Inferior parietal cortex (tissue), 1 donor: ENCODE measurements at regions not wholly inside any gene's neighbourhood (a gene's known extent, or its start where the extent isn't known, plus 50 kb on each side); places are given as distances from the start of the nearest gene placed in this dataset.
"Not testable (repeated sequence)": the region's sequence is repeated elsewhere in the genome, so short reads cannot be mapped to it uniquely, and the experiment has no call there.

Experiments used
- DNase-seq: peaks from one replicate; pipeline ENCODE4 v3.0.0-alpha.2; 2016; ENCODE audit errors: extremely low spot score

GRCh38 chr22:23500508-23501260 lies 79.4 kb downstream of the IGLL1 start:
- no peak for DNase-seq

DNA sequence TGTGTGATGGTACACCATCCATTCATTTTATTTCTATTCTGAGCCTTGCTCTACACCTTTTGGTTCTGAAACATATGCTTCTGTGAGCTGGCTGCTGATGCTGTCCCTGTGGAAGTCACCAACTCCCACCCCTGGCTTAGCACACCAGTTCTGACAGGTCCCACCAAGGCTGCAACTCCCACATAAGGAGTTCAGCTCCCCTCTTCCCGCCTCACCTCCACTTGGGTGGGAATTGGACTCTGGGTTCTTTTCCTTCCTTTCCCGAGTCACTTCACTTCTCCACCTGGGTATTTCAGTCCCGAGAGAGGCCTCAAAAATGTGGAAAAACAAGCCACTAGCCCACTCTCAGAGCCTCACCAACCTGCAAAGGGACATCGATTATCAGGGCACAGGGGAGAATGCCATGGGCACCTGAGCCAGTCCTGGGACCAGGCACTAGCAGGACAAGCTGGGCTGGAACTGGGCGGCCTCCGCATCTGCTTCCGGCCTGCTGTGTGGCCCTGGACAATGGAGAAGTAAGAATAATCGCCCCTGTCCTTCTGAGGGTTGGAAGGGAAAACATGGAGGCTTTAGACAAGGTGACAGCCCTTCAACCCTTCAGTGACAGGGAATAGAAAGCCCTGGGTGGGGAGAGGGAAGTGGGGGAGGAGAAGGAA lies 80.1 kb downstream of the IGLL1 start:
- no peak for DNase-seq

- DNase-seq, result no peak
Observed at GRCh38 chr22:23498811-23499798, 81.0 kb downstream of the IGLL1 start.

- DNase-seq, result not testable (repeated sequence)
Observed at GRCh38 chr22:23497889-23498288, 82.2 kb downstream of the IGLL1 start.

DNA sequence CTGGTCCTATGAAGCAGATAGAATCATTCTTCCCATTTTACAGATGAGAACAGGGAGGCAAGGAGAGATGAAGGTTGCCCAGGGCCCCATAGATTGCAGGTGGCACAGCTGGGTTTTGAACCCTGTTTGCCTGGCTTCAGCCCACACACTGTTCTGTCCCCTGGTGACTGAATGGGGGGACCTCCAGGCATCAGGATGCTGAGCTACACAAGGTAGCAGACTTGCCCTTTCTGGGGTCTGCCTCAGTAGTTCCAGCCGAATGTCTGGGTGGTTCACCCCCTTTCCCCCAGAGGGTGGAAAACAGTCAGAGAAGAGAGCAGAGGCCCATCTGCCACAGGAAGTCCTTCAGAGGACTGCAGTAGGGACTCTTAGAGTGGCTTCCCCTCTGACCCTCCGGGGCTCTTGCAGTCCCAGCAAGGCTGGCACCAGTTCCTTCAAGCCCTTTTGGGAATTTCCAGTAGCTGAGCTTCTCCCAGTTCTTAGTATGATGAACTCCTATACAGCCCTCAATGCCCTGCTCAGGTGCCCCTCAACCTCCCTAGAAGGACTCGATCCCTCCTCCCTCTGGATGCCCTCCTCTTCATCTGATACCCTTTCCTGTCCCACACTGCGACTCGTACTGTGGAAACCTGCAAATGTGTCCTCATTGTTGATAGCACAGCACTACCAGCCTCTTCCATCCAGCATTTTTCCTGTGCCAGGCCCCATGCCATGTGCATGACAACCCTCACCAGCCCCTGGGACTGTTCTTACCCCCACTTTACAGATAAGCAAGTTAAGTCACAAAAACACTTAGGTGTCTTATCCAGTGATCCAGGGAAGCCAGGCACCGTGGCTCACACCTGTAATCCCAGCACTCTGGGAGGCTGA lies 82.8 kb downstream of the IGLL1 start:
- DNase-seq, result no peak

DNA sequence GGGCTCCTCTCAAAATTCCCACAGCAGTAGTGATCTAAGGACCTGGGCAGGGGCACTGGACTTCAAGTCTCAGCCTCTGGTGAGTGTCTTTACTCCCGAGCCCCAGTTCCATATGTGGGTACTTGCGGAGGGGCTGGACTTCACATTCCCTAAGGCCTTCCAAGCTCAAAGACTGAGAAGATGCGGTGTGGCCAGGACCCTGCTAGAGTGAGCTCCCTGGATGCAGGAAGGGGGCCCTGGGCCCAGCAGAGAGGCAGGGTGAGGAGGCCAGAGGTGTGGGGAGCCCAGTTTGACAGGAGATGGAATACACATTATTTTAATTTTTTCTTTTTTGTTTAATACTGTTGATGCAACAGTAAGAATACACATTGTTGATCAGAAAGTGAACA lies 83.7 kb downstream of the IGLL1 start:
- DNase-seq, result no peak

DNA sequence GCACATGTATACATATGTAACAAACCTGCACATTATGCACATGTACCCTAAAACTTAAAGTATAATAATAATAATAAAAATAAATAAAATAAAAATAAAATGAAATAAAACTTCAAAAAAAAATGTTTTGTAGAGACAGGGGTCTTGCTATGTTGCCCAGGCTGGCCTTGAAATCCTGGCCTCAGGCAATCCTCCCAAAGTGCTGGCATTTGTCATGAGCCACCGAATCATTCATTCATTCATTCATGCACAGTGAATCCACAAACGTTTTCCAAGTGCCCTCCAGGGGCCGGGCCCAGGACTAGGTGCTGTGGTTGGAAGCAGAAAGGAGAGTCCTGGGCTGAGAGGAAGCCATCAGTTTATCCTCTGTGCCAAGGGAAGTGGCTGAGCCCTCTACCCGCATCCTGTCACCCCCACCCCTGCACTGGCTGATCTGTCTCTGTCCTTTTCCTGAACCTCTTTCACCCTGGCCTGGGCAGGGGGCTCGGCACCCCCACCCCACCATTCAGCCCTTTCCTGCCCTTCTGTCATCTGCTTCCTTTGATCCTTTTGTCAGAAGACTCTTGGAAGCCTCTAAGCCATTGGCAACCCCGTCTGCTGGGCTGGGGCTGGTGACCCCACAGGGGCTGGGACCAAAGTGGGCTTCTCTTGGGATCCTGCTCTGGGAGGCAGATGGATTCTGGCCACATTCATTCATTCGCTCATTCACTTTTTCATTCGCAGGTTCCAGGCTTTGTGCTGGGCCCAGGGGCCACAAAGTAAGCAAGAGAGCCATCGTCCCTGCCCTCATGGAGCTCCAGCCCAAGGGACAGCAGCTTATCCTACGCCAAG lies 84.3 kb downstream of the IGLL1 start:
- no peak for DNase-seq

DNA sequence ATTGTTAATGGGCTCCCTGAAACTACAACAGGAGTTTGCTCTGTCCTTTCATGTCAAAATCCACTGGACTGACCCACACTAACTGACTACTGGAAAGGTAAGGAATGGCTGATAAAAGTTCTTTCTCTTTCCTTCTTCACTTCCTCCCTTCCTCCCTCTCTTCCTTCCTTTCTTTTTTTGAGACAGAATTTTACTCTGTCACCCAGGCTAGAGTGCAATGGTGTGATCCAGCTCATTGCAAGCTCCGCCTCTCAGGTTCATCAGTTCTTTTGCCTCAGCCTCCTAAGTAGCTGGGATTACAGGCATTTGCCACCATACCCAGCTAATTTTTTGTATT lies 85.2 kb downstream of the IGLL1 start:
- DNase-seq, result no peak

DNA sequence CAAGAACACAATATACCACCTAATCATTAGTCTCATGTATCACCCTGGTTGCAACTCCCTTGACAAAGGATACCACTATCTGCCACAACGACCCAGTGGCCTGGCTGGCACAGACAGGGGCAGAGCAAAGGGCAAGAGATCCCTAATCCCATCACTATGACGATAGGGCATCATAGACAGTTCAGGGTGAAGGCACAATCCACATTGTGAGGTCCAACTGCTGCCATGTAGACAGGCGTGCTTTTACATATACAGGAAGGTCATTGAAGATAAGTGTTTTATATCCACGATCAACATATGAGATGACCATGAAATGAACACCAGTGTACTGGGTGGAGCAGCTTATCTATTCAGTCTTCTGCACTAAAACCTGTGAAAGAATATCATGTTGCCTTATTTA lies 94.6 kb downstream of the IGLL1 start:
- no peak for DNase-seq

- DNase-seq, result no peak
Observed at GRCh38 chr22:23484651-23485050, 95.4 kb downstream of the IGLL1 start.

GRCh38 chr22:23481369-23481768 lies 98.7 kb downstream of the IGLL1 start:
- DNase-seq, result no peak

DNA sequence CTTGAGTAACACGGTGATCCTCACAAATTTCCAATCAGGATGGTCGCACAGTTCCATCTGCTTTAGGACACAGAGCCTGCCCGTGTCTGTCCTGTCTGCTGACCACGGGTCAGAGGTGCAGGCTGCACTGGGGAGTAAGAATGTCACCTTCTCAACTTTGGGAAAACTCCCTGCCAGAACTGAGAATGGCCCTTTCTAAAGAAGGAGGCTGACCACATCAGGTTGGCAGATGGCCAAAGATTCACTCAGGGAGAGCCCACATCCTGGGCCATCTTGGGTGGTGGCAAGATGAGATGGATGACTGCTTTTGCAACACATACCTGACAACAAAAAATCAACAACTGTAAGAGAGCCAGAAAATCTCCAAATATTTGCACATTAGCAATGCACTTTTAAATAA lies 101.9 kb downstream of the IGLL1 start:
- DNase-seq, result no peak

DNA sequence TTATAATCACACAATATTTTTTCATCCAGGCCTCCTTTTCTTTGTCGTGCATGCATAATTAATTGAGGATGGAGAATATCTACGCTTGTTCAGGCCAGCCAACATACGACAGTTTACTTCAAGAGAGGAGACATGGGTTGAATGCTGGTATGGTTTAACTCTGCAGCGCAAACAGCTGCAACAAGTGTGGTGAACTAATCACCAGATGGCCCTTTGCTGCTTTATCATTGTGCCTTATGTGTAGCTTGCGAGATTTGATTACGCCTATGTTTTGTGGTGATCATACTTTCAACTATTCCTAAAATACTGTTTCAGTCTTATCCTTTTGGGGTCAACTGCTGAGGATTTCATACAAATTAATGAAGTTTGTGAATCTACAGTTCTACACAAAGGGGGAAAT lies 105.6 kb downstream of the IGLL1 start:
- DNase-seq, result not testable (repeated sequence)

DNA sequence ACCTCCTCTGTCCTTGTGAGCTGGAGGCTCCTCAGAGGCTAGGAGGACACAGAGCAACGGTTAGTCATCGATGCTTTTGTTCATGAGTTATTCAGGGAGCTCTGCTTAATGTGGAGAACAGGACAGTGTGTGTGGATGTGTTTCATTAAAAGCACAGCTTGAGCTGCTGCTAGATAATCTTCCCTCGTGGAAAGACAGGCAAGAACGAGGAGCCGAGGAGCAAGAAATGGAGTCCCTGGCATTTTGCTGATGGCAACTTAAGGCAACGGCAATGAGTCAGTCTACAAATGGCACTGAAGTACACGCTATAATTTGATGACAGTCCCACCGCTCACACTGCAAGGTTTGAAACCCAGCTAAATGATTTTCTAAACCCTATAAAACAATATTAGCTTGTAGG lies 106.2 kb downstream of the IGLL1 start:
- no peak for DNase-seq

DNA sequence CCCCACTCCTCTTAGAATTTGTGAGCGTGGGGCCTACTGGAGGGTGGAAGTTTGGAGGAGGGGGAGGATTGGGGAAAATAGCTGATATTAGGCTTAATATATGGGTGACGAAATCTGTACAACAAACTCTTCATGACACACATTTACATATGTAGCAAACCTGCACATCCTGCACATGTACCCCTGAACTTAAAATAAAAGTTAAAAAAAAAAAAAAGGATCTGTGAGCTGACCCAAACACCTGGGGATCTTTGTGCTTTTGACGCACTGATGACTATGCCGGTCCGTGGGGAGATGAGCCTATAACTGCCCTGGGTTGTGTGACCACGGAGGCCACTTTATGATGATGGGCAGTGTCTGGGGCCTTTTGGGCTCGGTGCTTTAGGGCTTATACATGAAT lies 107.7 kb downstream of the IGLL1 start:
- not testable (repeated sequence) for DNase-seq

DNA sequence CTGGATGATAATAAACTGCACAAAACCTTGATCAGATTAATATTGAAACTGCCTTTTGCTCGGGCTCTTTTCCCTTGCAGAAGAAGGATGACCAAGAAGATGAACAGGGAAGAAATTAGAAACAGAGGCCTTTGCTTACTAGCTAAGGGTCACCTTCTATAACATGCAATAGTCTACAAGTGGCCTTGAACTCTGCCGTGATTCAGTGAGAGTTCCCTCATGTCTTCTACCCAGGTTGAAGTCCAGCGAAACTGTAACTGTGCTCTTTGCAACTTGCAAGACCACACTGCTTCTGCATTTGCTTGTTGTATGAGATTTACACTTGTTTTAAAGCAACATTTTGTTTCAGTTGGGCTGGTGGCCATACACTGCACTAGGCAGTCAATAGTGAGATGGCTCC lies 108.4 kb downstream of the IGLL1 start:
- DNase-seq, result no peak

- no peak for DNase-seq
Observed at GRCh38 chr22:23470811-23471389, 109.2 kb downstream of the IGLL1 start.

DNA sequence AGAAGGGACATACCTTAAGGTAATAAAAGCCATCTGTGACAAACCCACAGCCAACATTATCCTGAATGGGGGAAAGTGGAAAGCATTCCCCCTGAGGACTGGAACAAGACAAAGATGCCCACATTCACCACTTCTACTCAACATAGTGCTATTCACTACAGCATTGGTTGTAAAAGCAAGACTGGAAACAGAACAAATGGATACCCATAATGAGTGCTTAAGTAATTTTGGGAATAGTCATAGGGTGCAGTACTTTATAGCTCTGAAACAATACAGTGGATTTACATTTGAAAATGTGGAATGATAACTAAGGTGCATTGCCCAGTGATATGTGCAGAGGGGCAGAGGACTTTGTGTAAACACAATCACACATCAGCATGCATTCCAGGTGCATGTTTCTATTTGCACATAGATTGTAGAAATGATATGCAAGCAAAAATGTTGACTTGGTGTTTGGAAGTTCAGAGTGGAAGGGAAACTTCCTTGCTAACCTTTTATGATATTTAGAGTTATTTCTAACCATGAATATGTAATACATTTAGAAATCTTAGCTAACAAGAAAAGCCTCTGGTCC lies 112.3 kb downstream of the IGLL1 start:
- DNase-seq, result no peak

DNA sequence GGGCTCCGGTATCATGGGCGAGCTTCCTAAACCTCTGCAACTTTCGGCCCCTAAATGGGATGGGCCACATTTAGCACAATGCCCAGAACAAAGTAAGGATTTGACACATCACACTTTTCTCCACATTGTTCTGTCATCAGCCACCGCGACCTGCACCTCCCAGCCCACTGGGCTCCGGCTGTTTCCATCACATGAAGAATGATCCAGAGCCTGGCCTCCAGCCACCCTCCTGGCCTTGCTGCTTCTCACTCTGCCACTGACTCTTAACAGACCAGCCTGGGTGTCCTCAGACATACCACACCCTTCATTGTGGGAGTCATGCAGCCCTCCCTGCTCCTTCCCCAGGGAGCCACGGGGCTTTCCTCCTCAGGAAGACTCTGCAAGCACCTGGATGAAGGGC lies 113.7 kb downstream of the IGLL1 start:
- no peak for DNase-seq

DNA sequence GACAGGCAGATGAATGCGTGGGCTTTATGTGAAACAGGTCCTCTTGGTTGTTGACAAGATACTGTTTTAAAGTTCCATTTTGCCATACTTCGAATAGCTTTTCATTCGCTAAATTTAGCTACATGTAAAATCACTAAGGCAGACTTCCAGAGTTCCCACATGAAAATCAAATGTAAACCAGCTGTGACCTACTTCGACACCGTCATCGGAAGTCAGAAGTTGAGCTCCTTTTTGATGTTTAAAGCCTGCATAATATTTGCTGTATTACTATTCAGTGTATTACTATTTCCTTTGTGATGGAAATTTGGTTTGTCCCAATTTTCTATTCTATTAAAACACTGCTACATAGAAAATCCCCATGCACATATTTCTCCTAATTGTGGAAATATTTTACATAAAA lies 115.3 kb downstream of the IGLL1 start:
- not testable (repeated sequence) for DNase-seq
